Mesothelial cell of epicardium (in vitro differentiated cells): ENCODE measurements at regions not wholly inside any gene's neighbourhood (a gene's known extent, or its start where the extent isn't known, plus 50 kb on each side); places are given as distances from the start of the nearest gene placed in this dataset.
A peak's percentile ranks its signal among the peaks of the same experiment; 100 is the strongest.
"Not testable (repeated sequence)": the region's sequence is repeated elsewhere in the genome, so short reads cannot be mapped to it uniquely, and the experiment has no call there.

Experiments used
- DNase-seq, 2 experiments: peaks; one replicate each; pipeline ENCODE4 v3.0.0; 2021; ENCODE audit warnings: low spot score in 2 of 2; ENCODE audit not compliant: unreplicated experiment in 2 of 2
- H3K27ac Mint-ChIP-seq: 2 replicates; pipeline ENCODE4 v1.8.0; 2021; ENCODE audit warnings: mixed read lengths
- H3K27me3 Mint-ChIP-seq: 2 replicates; pipeline ENCODE4 v1.8.0; 2021; ENCODE audit warnings: low read depth, mixed read lengths
- H3K36me3 Mint-ChIP-seq: 2 replicates; pipeline ENCODE4 v1.8.0; 2021; ENCODE audit warnings: mixed read lengths
- H3K4me1 Mint-ChIP-seq: 2 replicates; pipeline ENCODE4 v1.8.0; 2021; ENCODE audit warnings: mixed read lengths
- H3K4me3 Mint-ChIP-seq: 2 replicates; pipeline ENCODE4 v1.8.0; 2021; ENCODE audit warnings: mild to moderate bottlenecking, moderate library complexity, mixed read lengths
- H3K9me3 Mint-ChIP-seq: 2 replicates; pipeline ENCODE4 v1.8.0; 2021; ENCODE audit warnings: mixed read lengths
- CTCF ChIP-seq: fragments of 200-600 bp; sonication (generic); IDR thresholded peaks from one replicate; pipeline ENCODE4 v1.5.0; 2021; ENCODE audit warnings: antibody characterized with exemption; ENCODE audit not compliant: unreplicated experiment

DNA sequence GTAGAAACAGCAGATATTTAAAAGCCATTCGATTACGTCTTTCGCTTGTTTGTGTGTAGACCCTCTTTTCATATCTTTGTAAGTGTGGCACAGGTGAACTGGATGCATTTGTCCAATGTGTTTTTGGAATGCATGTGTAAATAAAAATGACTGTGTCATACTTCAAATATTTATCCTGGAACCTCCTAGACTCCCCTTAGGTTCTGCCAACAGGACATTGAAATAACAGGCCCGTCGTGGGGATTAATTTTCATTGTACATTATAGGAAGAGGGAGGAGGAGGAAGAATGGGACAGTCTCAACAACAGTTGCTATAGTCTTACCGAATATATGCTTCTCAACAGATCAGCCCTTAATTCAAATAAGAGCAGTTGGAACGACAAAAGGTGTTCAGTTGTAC, 95.8 kb downstream of the PRKAB2 start:
- H3K27ac Mint-ChIP-seq, result no peak overlapping the region
- no peaks in the 10 kb centered on the region for H3K9me3 Mint-ChIP-seq
- H3K4me1 Mint-ChIP-seq, result peaks cover 25% of the 10 kb centered on the region
- no peak for TF ChIP-seq CTCF
- H3K36me3 Mint-ChIP-seq, result no peaks in the 10 kb centered on the region
- H3K27me3 Mint-ChIP-seq, result peaks cover 100% of the 10 kb centered on the region
- DNase-seq, result no peak
- no peak overlapping the region for H3K4me3 Mint-ChIP-seq

DNA sequence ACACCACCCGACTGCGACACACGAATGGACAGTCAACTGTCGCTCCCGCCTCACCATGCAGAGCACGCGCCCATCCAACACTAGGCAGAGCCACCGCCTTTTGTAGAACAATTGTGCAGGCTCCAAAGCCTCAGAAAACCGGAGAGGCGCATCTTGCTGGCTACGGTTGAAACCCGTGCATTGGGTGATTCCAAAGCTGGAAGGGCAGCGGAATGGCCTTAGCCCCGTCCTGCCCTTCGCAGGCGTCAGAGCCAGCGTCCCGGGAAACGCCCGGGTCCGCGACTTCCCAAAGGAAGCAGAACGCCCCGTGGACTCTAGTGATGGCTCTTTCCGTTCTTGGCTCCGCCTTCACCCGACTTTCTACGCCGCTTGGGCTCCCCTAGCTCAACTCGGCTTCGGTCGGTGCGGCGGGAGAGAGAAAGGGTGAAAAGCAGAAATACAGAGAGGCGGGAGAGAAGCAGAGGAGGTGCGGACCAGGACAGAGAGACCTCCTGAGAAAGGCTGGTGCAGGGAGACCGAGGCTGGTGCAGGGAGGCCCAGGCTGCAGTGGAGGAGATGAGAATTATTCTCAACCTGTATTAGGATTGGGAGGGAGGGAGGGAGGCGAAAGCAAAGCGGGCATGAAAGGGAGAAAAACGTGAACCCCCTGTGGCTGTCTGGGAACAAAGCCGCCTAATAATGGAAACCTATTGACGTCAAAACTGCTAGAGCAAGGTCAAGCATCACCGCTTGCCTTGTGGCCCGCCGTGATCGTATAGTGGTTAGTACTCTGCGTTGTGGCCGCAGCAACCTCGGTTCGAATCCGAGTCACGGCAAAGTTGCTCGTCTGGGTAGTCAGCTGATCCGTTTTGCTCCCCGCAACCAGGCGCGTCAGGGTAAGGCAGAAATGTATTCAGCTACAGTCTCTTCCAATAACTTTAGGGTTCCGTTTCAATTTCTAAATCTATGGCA, 99.5 kb downstream of the PRKAB2 start:
- H3K4me1 Mint-ChIP-seq, result peaks cover 2% of the 10 kb centered on the region
- H3K4me3 Mint-ChIP-seq, result peak overlapping the region; percentile 61
- no peak for TF ChIP-seq CTCF
- peaks cover 87% of the 10 kb centered on the region for H3K27me3 Mint-ChIP-seq
- DNase-seq, result no peak
- no peaks in the 10 kb centered on the region for H3K36me3 Mint-ChIP-seq
- no peak overlapping the region for H3K27ac Mint-ChIP-seq
- H3K9me3 Mint-ChIP-seq, result no peaks in the 10 kb centered on the region

- H3K27me3 Mint-ChIP-seq, result peaks cover 71% of the 10 kb centered on the region
- no peak for TF ChIP-seq CTCF
- H3K27ac Mint-ChIP-seq, result no peak overlapping the region
Measured at GRCh38 chr1:147071142-147071541, 101.1 kb downstream of the PRKAB2 start.

GRCh38 chr1:147062956-147063355, 109.3 kb downstream of the PRKAB2 start:
- Mint-ChIP-seq H3K4me1 (no peaks in the 10 kb centered on the region), H3K36me3 (no peaks in the 10 kb centered on the region), H3K27me3 (peaks cover 4% of the 10 kb centered on the region), H3K4me3 (no peak overlapping the region), H3K27ac (no peak overlapping the region), H3K9me3 (peaks cover 10% of the 10 kb centered on the region)
- no peak for TF ChIP-seq CTCF
- DNase-seq, result no peak

More at GRCh38 chr1:147071142-147071541, 101.1 kb downstream of the PRKAB2 start:
- peaks cover 2% of the 10 kb centered on the region for H3K4me1 Mint-ChIP-seq
- no peaks in the 10 kb centered on the region for H3K36me3 Mint-ChIP-seq
- H3K9me3 Mint-ChIP-seq, result no peaks in the 10 kb centered on the region
- no peak for DNase-seq
- no peak overlapping the region for H3K4me3 Mint-ChIP-seq

DNA sequence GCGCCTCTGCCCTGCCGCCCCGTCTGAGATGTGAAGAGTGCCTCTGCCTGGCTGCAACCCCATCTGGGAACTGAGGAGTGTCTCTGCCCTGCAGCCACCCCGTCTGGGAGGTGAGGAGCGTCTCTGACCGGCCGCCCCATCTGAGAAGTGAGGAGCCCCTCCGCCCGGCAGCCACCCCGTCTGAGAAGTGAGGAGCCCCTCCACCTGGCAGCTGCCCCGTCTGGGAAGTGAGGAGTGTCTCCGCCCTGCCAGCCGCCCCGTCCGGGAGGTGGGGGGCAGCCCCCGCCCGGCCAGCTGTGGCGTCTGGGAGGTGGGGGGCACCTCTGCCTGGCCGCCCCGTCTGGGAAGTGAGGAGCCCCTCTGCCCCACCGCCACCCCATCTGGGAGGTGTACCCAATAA, 110.4 kb downstream of the PRKAB2 start:
- not testable (repeated sequence) for H3K27ac Mint-ChIP-seq, H3K4me3 Mint-ChIP-seq, H3K36me3 Mint-ChIP-seq, H3K27me3 Mint-ChIP-seq, DNase-seq, H3K4me1 Mint-ChIP-seq
- H3K9me3 Mint-ChIP-seq, result peaks cover 16% of the 10 kb centered on the region

DNA sequence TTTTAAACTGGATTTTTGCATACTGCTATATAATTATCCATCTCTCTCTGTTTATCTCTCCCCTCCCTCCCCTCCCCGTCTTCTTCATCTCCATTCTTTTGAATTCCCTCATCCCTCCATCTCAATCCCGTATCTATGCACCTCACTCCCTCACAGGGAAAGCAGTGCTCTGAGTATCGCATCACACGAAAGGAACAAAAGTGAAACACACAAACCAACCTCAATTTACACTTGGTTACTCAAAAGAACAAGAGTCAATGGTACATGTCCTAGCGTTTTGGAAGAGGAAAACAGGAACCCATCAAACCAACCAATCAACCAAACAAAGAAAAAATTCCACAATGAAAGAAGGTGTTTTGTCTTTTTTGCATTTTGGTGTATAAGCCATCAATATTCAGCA, 115.1 kb downstream of the NBPF12 start:
- H3K27me3 Mint-ChIP-seq, result peaks cover 39% of the 10 kb centered on the region
- no peaks in the 10 kb centered on the region for H3K36me3 Mint-ChIP-seq
- no peak for TF ChIP-seq CTCF
- no peak overlapping the region for H3K27ac Mint-ChIP-seq
- DNase-seq, result no peak
- H3K4me3 Mint-ChIP-seq, result no peak overlapping the region
- peaks cover 6% of the 10 kb centered on the region for H3K9me3 Mint-ChIP-seq
- no peaks in the 10 kb centered on the region for H3K4me1 Mint-ChIP-seq
